HepG2 (cell line): ENCODE measurements at regions not wholly inside any gene's neighbourhood (a gene's known extent, or its start where the extent isn't known, plus 50 kb on each side); places are given as distances from the start of the nearest gene placed in this dataset.
A peak's percentile ranks its signal among the peaks of the same experiment; 100 is the strongest.

ENCODE experiments used
- ATAC-seq: fragments of 200-7000 bp; cut with Tn5 transposase; 3 replicates; pipeline ENCODE4 v1.9.1; 2020; ENCODE audit warnings: mild to moderate bottlenecking, moderate library complexity
- BruUV-seq: library from RNA; stranded (reverse); fragments of 400-500 nt; replicated peaks from 2 replicates; lab custom pipeline; 2021; lab: Mats Ljungman, UMichigan
- CTCF ChIA-PET: fragments of 300-600 bp; formaldehyde crosslinking; extraction: SDS; loops from one replicate; lab custom pipeline; 2021; ENCODE audit warnings: low total read pairs, inconsistent platforms, low intra/inter-chr PET ratio; lab: Yijun Ruan, JAX
- POLR2A ChIA-PET: fragments of 350-600 bp; sonication (Branson Sonifier 250); formaldehyde crosslinking; loops from one replicate; lab custom pipeline; 2020; ENCODE audit warnings: antibody characterized with exemption, inconsistent platforms; lab: Yijun Ruan, JAX
- DNase-seq: peaks from one replicate; pipeline ENCODE4 v3.0.0-alpha.2; 2015; ENCODE audit warnings: low spot score
- FAIRE-seq: peaks from 3 replicates; lab custom pipeline; 2011; peaks lifted over from hg19 to GRCh38; lab: Jason Lieb, UNC
- H2AFZ ChIP-seq: one replicate; pipeline ENCODE4 v1.6.1; 2011; ENCODE audit warnings: low read length, inconsistent platforms
- H3K27ac ChIP-seq: fragments of 300-600 bp; 3 replicates; pipeline ENCODE4 v1.8.0; 2011; ENCODE audit warnings: mixed run types, mild to moderate bottlenecking, mixed read lengths, low read length, inconsistent platforms; ENCODE audit not compliant: insufficient read depth; ENCODE audit errors: extremely low read length
- H3K27me3 ChIP-seq, 2 experiments: fragments of 200-600 bp in 1 of 2; 2 replicates in 1 of 2; 3 replicates in 1 of 2; pipeline versions ENCODE4 v1.6.0 to v1.8.0; 2011; ENCODE audit warnings: low read length in 2 of 2, mild to moderate bottlenecking in 2 of 2, moderate library complexity in 2 of 2, inconsistent platforms in 1 of 2; ENCODE audit not compliant: insufficient read depth in 2 of 2, control insufficient read depth in 1 of 2
- H3K36me3 ChIP-seq, 2 experiments: fragments of 200-600 bp in 1 of 2; replicated peaks in 1 of 2; 2 replicates in 1 of 2; 3 replicates in 1 of 2; pipeline versions ENCODE4 v1.5.1 to v1.8.0; 2011; ENCODE audit warnings: low read length in 2 of 2, inconsistent platforms in 1 of 2; ENCODE audit not compliant: insufficient read depth in 2 of 2, control insufficient read depth in 1 of 2
- H3K4me1 ChIP-seq: 2 replicates; pipeline ENCODE4 v1.5.1; 2012; ENCODE audit warnings: low read length, inconsistent platforms; ENCODE audit not compliant: insufficient read depth
- H3K4me2 ChIP-seq: 2 replicates; pipeline ENCODE4 v1.6.0; 2011; ENCODE audit warnings: low read depth, low read length, inconsistent platforms
- H3K4me3 ChIP-seq, 3 experiments: fragments of 200-600 bp in 1 of 3; sonication (generic), shearing (Covaris generic) in 1 of 3; replicated peaks in 1 of 3; 2 replicates each; pipeline ENCODE4 v1.5.1; 2011 to 2016; ENCODE audit warnings: low read length in 3 of 3, inconsistent platforms in 2 of 3, low read depth in 2 of 3, mild to moderate bottlenecking in 2 of 3, control low read depth in 1 of 3, mixed read lengths in 1 of 3; ENCODE audit not compliant: insufficient read depth in 1 of 3
- H3K79me2 ChIP-seq: one replicate; pipeline ENCODE4 v1.6.1; 2011; ENCODE audit warnings: low read length, inconsistent platforms; ENCODE audit not compliant: insufficient read depth
- H3K9ac ChIP-seq: 2 replicates; pipeline ENCODE4 v1.6.0; 2011; ENCODE audit warnings: mild to moderate bottlenecking, low read depth, low read length, inconsistent platforms; ENCODE audit not compliant: insufficient read depth
- H3K9me3 ChIP-seq: 2 replicates; pipeline ENCODE4 v1.5.1; 2012; ENCODE audit warnings: mild to moderate bottlenecking, low read length
- H4K20me1 ChIP-seq: 2 replicates; pipeline ENCODE4 v1.6.0; 2011; ENCODE audit warnings: inconsistent platforms, mild to moderate bottlenecking, low read length, moderate library complexity; ENCODE audit not compliant: insufficient read depth
- CHD2 ChIP-seq: IDR thresholded peaks from 2 replicates; pipeline ENCODE4 v1.6.1; 2011; ENCODE audit warnings: low read depth, low read length, improper control_type of control experiment
- HNRNPLL ChIP-seq: fragments of 200-400 bp; formaldehyde crosslinking; IDR thresholded peaks from 2 replicates; pipeline ENCODE4 v1.6.1; 2017; ENCODE audit warnings: mild to moderate bottlenecking, low read depth, low read length; ENCODE audit not compliant: poor library complexity, severe bottlenecking
- MAFF ChIP-seq: IDR thresholded peaks from 2 replicates; pipeline ENCODE4 v1.6.1; 2011; ENCODE audit warnings: low read depth, low read length, improper control_type of control experiment
- MAFK ChIP-seq, 2 experiments: IDR thresholded peaks in 1 of 2; conservative IDR thresholded peaks in 1 of 2; 2 replicates each; pipeline ENCODE4 v1.6.1; 2011; ENCODE audit warnings: improper control_type of control experiment in 2 of 2, low read length in 2 of 2
- MTA1 ChIP-seq: sonication (generic); formaldehyde crosslinking; IDR thresholded peaks from 2 replicates; pipeline ENCODE4 v1.4.0; 2020; ENCODE audit warnings: missing genetic modification reagents, mild to moderate bottlenecking, borderline replicate concordance
- RFX3 ChIP-seq: IDR thresholded peaks from 2 replicates; pipeline ENCODE4 v1.6.1; 2016; ENCODE audit warnings: missing biosample characterization, missing genetic modification reagents
- SRSF9 ChIP-seq: fragments of 200-400 bp; formaldehyde crosslinking; IDR thresholded peaks from 2 replicates; pipeline ENCODE4 v1.6.1; 2018; ENCODE audit warnings: borderline replicate concordance, mild to moderate bottlenecking, low read depth, low read length; ENCODE audit not compliant: insufficient read depth, poor library complexity, severe bottlenecking
- SRY ChIP-seq: sonication (generic); formaldehyde crosslinking; IDR thresholded peaks from 2 replicates; pipeline ENCODE4 v1.8.0; 2022; ENCODE audit warnings: mild to moderate bottlenecking, missing genetic modification reagents
- ZSCAN12 ChIP-seq: sonication (generic); formaldehyde crosslinking; IDR thresholded peaks from 2 replicates; pipeline ENCODE4 v1.9.0; 2021; ENCODE audit warnings: mild to moderate bottlenecking, missing genetic modification reagents
- WGBS: methylation state at CpG from one replicate; pipeline ENCODE4 v1.1.6; 2017; ENCODE audit warnings: low lambda C conversion rate; 5-methylcytosine and 5-hydroxymethylcytosine counted together
- in situ Hi-C: cut with HindIII; loops from 2 replicates; pipeline ENCODE4 v1.10.0; 2017; ENCODE audit warnings: low pct_unique_long_range_greater_than_20kb; ENCODE audit not compliant: extremely low pct_ligation_motif_present
- intact Hi-C: fragments of 100-400 bp; cut with micrococcal nuclease; formaldehyde crosslinking; loops from one replicate; pipeline ENCODE4 v1.10.0; 2022; ENCODE audit not compliant: unreplicated experiment
- TF ChIP-seq, protein P1 (sequence below): IDR thresholded peaks from 2 replicates; pipeline ENCODE4 v1.6.1; 2012; ENCODE audit warnings: low read length, improper control_type of control experiment
- TF ChIP-seq, protein P2 (sequence below): sonication (generic); formaldehyde crosslinking; IDR thresholded peaks from 2 replicates; pipeline ENCODE4 v1.8.0; 2022; ENCODE audit warnings: missing genetic modification reagents, low read depth, mild to moderate bottlenecking, borderline replicate concordance

- no peaks in the 10 kb centered on the region for H3K9me3 ChIP-seq
- 42% methylated on average over 3 of the region's 3 CpGs for WGBS
- intact Hi-C loops (no loop called here), in situ Hi-C loops (no loop called here)
- no peak overlapping the region for H3K4me3 ChIP-seq
- DNase-seq (no peak), ATAC-seq (no peak), FAIRE-seq (no peak)
- H4K20me1 ChIP-seq = no peaks in the 10 kb centered on the region
- no peak overlapping the region for H3K9ac ChIP-seq
- H2AFZ ChIP-seq = no peak overlapping the region
- POLR2A ChIA-PET = no interaction called here
- no peaks in the 10 kb centered on the region for H3K79me2 ChIP-seq
- TF ChIP-seq CHD2 (no peak), SRSF9 (no peak), SRY (CRISPR knock-in tag) (no peak), MTA1 (no peak), HNRNPLL (no peak), MAFF (0 out of 2 replicates have a peak, but pooled peaks have one; percentile 12), RFX3 (CRISPR knock-in tag) (no peak), MAFK (conservative IDR thresholded peaks at IDR 0.05 in 1 of 2, IDR thresholded peaks at IDR 0.05 in 1 of 2; ENCODE audit: low read length in 2 of 2) (0 out of 4 replicates have a peak, but pooled peaks of 1 of the 2 experiments have one; percentile 18), ZSCAN12 (CRISPR knock-in tag) (no peak)
- TF ChIP-seq, protein P1, sequence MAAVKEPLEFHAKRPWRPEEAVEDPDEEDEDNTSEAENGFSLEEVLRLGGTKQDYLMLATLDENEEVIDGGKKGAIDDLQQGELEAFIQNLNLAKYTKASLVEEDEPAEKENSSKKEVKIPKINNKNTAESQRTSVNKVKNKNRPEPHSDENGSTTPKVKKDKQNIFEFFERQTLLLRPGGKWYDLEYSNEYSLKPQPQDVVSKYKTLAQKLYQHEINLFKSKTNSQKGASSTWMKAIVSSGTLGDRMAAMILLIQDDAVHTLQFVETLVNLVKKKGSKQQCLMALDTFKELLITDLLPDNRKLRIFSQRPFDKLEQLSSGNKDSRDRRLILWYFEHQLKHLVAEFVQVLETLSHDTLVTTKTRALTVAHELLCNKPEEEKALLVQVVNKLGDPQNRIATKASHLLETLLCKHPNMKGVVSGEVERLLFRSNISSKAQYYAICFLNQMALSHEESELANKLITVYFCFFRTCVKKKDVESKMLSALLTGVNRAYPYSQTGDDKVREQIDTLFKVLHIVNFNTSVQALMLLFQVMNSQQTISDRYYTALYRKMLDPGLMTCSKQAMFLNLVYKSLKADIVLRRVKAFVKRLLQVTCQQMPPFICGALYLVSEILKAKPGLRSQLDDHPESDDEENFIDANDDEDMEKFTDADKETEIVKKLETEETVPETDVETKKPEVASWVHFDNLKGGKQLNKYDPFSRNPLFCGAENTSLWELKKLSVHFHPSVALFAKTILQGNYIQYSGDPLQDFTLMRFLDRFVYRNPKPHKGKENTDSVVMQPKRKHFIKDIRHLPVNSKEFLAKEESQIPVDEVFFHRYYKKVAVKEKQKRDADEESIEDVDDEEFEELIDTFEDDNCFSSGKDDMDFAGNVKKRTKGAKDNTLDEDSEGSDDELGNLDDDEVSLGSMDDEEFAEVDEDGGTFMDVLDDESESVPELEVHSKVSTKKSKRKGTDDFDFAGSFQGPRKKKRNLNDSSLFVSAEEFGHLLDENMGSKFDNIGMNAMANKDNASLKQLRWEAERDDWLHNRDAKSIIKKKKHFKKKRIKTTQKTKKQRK = no peak
- TF ChIP-seq, protein P2, sequence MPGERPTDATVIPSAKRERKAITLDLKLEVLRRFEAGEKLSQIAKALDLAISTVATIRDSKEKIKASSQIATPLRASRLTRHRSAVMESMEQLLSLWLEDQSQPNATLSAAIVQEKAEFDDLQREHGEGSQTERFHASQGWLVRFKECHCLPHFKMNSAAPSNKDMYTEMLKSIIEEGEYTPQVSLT (CRISPR knock-in tag) = no peak
- no TSS peak for BruUV-seq
- no peaks in the 10 kb centered on the region for H3K27me3 ChIP-seq
- no peaks in the 10 kb centered on the region for H3K4me1 ChIP-seq
- H3K4me2 ChIP-seq = no peak overlapping the region
- no peak overlapping the region for H3K27ac ChIP-seq
- H3K36me3 ChIP-seq = no peaks in the 10 kb centered on the region
- CTCF ChIA-PET = no interaction called here
These were observed 163.2 kb downstream of the INSIG2 start for GRCh38 chr2:118251427-118251826.
